Hematopoietic multipotent progenitor cell treated with erythropoietin and hydrocortisone succinate and interleukin-3 and kit ligand, for 6 days (in vitro differentiated cells): ENCODE measurements at regions not wholly inside any gene's neighbourhood (a gene's known extent, or its start where the extent isn't known, plus 50 kb on each side); places are given as distances from the start of the nearest gene placed in this dataset.

ENCODE experiments used
- DNase-seq: peaks from one replicate; pipeline ENCODE4 v3.0.0-alpha.2; 2015

GRCh38 chr6:22041797-22042480 is 254.9 kb downstream of the PRL start:
- no peak for DNase-seq

- DNase-seq = no peak
Observed at GRCh38 chr6:22042706-22043105, 254.1 kb downstream of the PRL start.

- DNase-seq = no peak
Observed at GRCh38 chr6:22043284-22043962, 253.4 kb downstream of the PRL start.

- DNase-seq = no peak
Observed at GRCh38 chr6:22045261-22045912, 251.4 kb downstream of the PRL start.

GRCh38 chr6:22049002-22049401 is 247.8 kb downstream of the PRL start:
- no peak for DNase-seq

GRCh38 chr6:22053391-22053997 is 243.3 kb downstream of the PRL start:
- DNase-seq = peak; percentile 20

GRCh38 chr6:22056398-22056797 is 240.4 kb downstream of the PRL start:
- no peak for DNase-seq

- DNase-seq = no peak
Observed at GRCh38 chr6:22057962-22058361, 238.9 kb downstream of the PRL start.

- DNase-seq = no peak
Observed at GRCh38 chr6:22059126-22059525, 237.7 kb downstream of the PRL start.

- DNase-seq = no peak
Observed at GRCh38 chr6:22059946-22060345, 236.9 kb downstream of the PRL start.

GRCh38 chr6:22062807-22063408 is 233.9 kb downstream of the PRL start:
- peak; percentile 47 for DNase-seq

- no peak for DNase-seq
Observed at GRCh38 chr6:22064558-22064957, 232.3 kb downstream of the PRL start.

- no peak for DNase-seq
Observed at GRCh38 chr6:22067122-22067521, 229.7 kb downstream of the PRL start.

- no peak for DNase-seq
Observed at GRCh38 chr6:22067671-22068070, 229.2 kb downstream of the PRL start.

GRCh38 chr6:22068561-22069305 is 228.1 kb downstream of the PRL start:
- DNase-seq = no peak

GRCh38 chr6:22069306-22069800 is 227.5 kb downstream of the PRL start:
- DNase-seq = no peak

- DNase-seq = no peak
Observed at GRCh38 chr6:22071270-22072041, 225.4 kb downstream of the PRL start.

GRCh38 chr6:22072949-22073348 is 223.9 kb downstream of the PRL start:
- DNase-seq = peak; percentile 20

GRCh38 chr6:22073516-22074198 is 223.2 kb downstream of the PRL start:
- peak; percentile 35 for DNase-seq

GRCh38 chr6:22078288-22078687 is 218.5 kb downstream of the PRL start:
- DNase-seq = no peak
